NCI-H1417 (cell line): ENCODE measurements at regions not wholly inside any gene's neighbourhood (a gene's known extent, or its start where the extent isn't known, plus 50 kb on each side); places are given as distances from the start of the nearest gene placed in this dataset.

Experiments used
- DNase-seq, 3 experiments: peaks; one replicate each; lab custom pipeline; 2025; lab: John Stamatoyannopoulos, UW

DNA sequence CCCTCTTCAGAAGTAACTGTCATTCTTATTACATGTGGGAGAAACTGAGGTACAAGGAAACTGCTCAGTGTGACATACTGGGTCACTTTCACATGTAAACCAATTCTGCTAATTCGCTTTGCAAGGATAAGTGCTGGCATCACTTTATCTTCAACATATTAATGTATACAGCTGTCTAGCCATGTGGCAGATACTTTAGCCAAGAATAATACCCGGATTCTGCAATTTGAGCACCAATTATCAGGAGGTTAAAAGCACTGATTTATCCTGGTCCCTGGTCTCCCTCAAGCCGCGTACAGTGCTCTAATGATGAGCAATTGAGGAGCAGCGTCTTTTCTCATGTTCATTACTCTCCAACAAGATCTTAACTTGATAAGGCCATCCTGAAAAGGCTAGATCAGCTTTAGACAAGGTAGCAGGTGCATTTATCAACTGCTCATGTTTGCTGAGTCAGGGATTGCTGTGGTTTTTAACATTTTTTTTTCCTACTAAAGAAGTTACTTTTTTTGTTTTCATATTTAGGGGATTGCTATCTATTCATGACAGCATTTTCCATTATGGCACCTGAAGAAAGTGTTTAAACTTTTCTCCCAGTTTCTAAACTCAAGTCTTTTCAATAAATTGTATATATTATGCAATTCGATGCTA is 1066.3 kb upstream of the MAP3K7 start:
- peak in 2 of 3 experiments; percentile 10 to 63 for DNase-seq

- no peak for DNase-seq
Measured at GRCh38 chr6:91646649-91647048, 1059.8 kb upstream of the MAP3K7 start.

DNA sequence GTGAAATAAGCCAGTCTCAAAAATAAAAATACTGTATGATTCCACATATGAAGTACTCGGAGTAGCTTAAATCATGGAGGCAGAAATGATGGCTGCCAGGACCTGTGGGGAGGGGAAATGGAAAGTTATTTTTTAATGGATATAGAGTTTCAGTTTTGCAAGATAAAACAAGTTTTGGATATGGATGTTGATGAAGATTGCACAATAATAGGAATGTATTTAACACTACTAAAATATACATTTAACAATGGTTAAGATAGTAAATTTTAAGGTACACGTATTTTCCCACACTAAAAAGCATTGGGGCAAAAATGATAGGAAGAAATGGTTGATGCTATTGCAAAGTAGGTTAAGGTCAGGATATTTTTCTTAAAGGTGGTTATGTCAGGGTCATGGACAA is 1058.9 kb upstream of the MAP3K7 start:
- no peak for DNase-seq

DNA sequence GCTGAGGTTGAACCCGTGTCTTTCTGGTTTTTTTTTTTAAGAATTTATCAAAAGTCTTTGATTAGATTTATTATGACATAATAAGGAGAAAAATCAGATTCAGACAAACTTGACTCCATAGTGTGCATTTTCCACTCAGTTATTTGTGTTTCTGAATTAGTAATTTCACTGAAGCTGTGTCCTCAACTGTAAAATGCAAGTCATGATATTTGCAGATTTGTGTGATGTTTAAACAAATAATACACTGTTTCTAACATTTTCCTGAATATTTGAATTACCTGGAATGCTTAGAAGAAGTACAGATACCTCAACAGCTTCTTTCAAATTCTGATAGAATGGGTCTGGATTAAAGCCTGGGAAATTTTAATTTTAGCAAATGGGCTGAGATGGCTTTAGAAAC is 1050.3 kb upstream of the MAP3K7 start:
- no peak for DNase-seq

DNA sequence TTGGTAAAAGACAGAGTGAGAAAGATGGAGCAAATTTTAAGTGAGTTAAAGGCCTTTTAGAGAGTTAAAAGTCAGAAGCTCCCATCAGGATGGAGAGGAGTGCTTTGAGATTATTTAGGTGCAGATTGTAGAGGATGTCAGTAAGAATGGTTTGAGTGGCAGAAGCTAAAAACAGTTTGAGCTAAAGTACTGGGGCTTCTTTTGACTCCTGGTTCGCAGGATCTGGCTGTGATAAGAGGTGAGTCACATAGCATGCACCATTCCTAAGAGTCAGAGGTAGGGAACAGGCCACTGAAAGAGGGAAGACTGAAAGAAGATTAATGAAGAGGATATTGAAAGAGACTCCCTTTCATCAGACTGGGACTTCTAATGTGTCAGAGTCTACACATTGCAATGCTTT is 1047.9 kb upstream of the MAP3K7 start:
- DNase-seq, result no peak

GRCh38 chr6:91633374-91634111 is 1046.7 kb upstream of the MAP3K7 start:
- DNase-seq, result no peak

GRCh38 chr6:91632308-91632707 is 1045.4 kb upstream of the MAP3K7 start:
- no peak for DNase-seq

DNA sequence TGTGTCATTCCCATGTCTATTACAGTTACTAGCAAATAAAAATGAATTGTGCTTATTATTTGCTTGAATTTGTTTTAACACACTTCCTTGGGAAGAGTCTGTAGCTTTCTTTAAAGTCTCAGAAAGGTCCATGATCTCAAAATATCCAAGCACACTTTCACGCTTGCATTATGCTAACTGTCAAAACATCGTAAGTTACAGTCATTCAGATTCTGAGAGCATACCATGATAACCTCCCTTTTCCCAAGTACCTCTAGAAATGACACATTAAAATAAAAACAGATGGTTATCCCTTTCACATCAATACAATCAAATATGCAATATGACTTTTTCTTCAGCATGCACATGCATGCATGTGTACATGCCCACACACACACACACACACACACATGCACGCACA is 1044.4 kb upstream of the MAP3K7 start:
- peak in 1 of 3 experiments; percentile 6 for DNase-seq

DNA sequence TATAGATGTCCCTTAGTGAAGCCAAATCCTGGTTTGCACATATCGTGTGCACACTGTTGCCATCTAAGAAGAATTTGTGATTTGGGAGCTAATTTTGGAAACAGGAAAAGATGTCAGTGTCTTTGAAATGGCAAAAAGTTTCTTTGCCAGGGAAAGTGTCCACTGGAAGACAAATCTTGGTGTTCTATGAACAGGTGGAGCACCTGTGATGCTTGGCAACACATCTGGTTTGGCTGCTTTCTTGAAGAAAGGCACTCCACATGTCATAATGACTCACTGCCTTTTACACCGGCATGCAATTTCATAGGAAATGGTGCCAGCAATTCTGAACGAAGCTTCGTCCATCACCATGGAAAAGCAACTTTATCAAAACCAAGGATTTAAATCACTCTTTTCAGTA is 1040.0 kb upstream of the MAP3K7 start:
- DNase-seq, result no peak

- no peak for DNase-seq
Measured at GRCh38 chr6:91613481-91613880, 1026.6 kb upstream of the MAP3K7 start.

GRCh38 chr6:91611190-91611589 is 1024.3 kb upstream of the MAP3K7 start:
- DNase-seq, result no peak

DNA sequence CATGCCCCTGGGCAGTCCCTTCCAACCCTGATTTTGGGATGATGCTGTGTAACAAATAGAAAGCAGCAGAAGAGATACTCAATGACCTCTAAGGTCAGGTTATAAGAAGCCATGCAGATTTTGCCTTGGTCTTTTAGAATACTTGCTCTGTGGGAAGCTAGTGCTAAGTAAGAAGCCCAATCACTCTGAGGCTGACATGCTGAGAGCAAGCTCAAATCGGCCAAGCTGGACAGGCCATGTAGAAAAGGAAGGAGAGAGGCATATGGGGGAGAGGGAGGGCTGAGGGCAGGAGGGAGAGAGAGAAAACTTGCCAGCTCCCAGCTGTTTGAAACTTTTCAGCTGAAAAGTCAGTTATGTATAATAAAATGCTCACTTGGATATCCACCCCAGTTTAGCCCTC is 1021.6 kb upstream of the MAP3K7 start:
- DNase-seq, result no peak

DNA sequence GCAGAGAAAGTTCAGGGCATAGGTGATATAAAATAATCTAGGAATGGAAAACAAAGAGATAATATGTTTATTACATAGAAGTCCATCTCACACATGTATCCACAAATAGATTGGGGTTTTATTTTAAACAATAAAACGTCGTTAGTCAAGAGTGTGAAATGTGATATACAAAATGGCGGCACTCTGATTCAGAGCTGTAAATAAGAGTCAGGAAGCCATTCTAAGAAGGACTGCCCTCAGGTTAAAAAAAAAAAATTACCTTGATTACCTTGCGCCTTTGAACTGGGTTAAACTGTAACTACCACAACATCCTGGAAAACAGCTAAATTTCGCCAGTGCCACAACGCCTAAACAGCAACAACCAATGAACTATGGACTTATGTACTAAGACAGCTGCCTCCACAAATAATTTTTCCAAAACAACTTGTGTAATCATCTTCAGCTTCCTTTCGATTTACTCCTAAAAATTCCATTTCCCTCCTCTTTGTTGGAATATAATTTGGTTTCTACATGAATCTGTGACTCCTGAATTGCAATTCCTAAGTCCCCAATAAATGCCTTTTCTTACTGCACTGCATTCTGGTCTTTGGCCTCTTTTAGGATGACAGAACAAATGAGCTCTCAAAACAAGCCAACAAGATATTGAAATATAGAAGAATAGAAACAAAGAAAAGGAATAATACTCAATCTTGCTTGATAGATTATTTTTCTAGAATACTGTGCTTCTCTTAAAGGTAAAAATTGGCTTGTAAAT is 1019.5 kb upstream of the MAP3K7 start:
- DNase-seq, result no peak

GRCh38 chr6:91600561-91600960 is 1013.7 kb upstream of the MAP3K7 start:
- no peak for DNase-seq

DNA sequence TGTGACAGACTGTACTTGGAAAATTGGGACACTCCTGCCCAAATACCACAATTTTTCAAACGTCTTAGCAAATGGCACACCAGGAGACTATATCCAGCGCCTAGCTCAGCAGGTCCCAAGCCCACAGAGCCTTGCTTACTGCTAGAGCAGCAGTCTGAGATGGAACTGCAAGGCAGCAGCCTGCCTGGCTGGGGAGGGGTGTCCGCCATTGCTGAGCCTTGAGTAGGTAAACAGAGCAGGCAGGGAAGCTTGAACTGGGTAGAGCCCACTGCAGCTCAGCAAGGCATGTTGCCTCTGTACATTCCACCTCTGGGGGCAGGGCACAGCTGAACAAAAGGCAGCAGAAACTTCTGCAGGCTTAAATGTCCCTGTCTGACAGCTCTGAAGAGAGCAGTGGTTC is 1003.3 kb upstream of the MAP3K7 start:
- DNase-seq, result no peak

DNA sequence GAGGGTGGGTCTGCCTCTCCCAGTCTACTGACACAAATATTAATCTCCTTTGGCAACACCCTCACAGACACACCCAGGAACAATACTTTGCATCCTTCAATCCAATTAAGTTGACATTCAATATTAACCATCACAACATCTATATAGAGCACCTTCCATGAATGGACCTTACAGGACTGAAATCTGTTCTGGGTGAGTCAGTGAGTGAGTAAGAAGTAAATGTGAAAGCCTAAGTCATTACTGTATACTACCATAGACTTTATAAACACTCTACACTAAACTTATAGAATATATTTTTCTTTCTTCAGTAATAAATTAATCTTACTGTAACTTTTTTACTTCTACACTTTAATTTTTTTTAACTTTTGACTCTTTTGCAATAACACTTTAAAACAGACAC is 993.8 kb upstream of the MAP3K7 start:
- DNase-seq, result no peak

GRCh38 chr6:91575032-91575431 is 988.2 kb upstream of the MAP3K7 start:
- DNase-seq, result no peak

DNA sequence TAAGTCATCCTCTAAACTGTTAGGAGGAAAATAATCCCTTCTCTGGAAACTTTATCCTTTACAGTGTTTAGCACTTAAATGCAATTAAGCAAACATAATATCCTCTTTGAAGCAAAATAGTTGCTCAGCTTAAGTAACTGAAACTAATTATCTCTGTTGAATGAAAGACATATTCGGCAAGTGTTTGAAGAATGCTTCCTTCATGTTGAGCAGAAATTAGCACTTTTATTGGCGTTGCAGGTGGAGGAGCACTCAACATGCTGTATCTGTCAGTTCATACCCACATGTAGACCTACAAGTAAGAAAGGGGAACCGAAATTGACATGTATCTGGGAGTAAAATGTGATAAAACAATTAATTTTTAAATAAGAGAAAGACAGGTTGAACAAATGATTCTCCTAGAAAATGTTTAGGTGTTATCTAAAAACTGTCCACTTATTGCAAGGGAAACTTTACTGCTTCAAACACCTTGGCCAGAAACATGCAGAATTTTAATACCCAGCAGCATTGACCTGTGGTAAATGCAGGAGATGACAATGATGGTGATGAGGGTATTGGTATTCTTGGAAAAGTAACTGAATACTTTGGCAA is 987.0 kb upstream of the MAP3K7 start:
- DNase-seq, result peak in 1 of 3 experiments; percentile 6

DNA sequence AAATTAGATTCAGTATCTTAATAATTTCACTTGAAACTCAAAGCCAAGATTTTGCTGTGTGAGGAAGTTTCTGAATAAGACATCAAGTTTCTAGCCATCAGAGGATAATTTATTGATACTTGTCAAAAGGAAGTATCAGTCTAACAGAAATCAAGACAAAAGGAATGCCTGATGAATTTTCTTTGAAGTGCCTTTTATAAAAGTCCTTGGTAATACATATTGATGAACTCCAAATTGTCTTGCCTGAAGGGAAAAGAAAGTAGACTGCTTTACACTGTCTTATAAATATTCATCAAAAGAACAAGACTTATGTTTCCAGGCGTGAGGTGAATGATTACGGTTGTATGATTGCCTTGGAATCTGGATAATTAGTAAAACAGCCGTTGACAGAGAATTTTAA is 986.0 kb upstream of the MAP3K7 start:
- no peak for DNase-seq

GRCh38 chr6:91569071-91569470 is 982.2 kb upstream of the MAP3K7 start:
- DNase-seq, result no peak

- DNase-seq, result no peak
Measured at GRCh38 chr6:91566467-91566866, 979.6 kb upstream of the MAP3K7 start.

DNA sequence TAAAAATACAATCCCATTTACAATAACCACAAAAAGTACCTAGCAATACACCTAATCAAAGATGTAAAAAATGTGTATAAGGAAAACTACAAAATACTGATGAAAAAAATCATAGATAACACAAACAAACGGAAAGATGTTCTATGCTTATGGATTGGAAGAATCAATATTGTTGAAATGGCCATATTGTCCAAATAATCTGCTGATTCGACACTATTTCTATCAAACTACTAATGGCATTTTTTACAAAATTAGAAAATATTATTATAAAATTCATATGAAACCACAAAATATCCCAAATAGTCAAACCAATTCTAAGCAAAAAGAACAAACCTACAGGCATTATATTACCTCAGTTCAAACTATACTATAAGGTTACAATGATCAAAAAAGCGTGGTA is 978.3 kb upstream of the MAP3K7 start:
- no peak for DNase-seq

DNA sequence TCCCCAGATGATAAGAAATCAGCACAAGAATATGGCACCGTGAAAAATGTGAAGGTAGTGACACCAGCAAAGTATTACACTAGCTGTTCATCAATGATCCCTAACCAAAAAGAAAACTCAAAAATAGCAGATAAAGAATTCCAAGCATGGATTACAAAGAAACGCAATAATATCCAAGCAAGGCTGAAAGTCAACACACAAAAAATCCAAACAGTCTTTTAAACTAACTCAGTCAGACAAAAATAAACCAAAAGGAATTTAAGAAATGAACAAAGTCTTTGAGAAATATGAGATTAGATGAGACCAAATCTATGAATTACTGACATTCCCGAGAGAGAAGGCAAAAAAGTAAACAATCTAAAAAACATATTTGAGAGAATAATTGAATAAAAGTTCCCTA is 976.1 kb upstream of the MAP3K7 start:
- DNase-seq, result no peak
